ENCODE measurements at regions not wholly inside any gene's neighbourhood (a gene's known extent, or its start where the extent isn't known, plus 50 kb on each side); places are given as distances from the start of the nearest gene placed in this dataset.

DNA sequence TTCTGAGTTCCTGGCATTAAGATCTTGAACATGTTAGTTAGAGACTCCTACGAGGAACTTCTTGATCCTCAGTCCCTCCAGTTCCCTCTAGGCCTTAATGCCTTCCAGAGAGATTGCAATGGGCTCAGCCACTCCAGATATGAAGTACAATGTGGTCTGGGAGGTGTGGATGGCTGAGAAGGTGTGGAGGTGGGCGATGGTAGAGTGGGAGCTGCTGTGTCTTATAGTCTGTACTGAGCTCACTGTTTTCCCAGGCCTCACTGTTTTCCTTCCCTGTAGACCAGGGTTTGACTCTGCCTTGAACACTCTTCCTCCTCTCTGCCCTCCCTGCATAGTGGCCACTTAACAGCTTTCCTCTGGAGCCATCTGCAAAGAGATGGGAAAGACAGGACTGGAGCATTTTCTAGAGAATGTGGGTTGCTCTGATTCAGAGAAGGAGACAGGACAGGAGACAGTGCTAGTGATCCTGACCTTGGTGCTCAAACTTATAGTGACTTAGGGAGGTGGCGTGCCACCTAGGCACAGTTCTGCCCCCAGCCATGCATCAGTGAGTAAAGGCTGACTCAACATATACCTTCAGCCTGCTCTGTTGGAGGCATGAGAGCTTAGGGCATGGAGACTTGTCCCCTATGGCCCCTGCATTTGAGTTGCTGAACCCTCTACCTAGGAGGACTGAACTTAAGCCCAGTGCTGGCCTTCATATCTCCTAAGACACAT, 129.7 kb downstream of the TDRD15 start:
- ATAC-seq (no peak), DNase-seq (no peak)

DNA sequence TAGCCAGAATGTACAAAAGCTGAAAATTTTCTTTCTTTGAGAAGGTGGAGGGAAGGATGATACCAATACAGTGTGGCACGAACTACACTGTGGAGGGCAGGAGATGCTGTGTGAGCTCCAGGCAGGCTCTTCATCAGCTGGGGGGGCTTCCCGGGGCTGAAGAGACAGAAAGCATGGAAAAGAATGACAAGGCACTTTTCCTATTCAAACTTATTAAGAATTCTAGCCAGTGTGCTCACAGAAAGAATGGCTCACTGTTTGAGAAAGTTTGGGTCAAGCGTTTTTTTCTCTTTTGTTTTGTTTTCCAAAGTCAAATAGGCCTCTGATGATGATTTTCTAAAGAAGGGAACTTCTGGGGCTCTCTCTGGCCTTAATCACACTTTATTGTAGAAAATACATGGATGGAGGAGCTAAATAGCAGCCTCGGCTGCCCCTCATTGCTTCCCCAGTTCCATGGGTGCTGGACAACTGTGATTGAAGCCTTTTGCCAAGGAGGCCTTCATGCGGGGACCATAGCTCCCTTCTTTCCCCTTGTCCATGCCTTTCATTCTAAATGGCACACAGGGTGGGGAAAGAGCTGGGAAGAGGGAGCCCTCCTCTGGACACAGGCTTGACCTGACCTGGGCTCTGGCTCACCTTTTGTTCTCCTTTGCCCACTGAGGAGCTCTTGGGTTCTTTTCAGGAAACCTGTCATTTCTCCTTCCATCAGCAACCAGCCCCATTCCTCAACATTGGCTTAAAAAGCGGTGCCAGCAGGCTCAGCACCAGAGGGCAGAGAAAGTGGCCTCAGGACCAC, 130.6 kb downstream of the TDRD15 start:
- no peaks in the 10 kb centered on the region for H3K27me3 ChIP-seq
- TF ChIP-seq, protein P1, sequence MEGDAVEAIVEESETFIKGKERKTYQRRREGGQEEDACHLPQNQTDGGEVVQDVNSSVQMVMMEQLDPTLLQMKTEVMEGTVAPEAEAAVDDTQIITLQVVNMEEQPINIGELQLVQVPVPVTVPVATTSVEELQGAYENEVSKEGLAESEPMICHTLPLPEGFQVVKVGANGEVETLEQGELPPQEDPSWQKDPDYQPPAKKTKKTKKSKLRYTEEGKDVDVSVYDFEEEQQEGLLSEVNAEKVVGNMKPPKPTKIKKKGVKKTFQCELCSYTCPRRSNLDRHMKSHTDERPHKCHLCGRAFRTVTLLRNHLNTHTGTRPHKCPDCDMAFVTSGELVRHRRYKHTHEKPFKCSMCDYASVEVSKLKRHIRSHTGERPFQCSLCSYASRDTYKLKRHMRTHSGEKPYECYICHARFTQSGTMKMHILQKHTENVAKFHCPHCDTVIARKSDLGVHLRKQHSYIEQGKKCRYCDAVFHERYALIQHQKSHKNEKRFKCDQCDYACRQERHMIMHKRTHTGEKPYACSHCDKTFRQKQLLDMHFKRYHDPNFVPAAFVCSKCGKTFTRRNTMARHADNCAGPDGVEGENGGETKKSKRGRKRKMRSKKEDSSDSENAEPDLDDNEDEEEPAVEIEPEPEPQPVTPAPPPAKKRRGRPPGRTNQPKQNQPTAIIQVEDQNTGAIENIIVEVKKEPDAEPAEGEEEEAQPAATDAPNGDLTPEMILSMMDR (IDR thresholded peaks at IDR 0.05) = no peak
- no peaks in the 10 kb centered on the region for H3K9me3 ChIP-seq
- H3K36me3 ChIP-seq = no peaks in the 10 kb centered on the region
- ATAC-seq = no peak
- intact Hi-C loops (cut with DNase I) = no loop called here
- DNase-seq = no peak
- no peak overlapping the region for H3K27ac ChIP-seq
- H3K4me3 ChIP-seq = no peak overlapping the region
- no peaks in the 10 kb centered on the region for H3K4me1 ChIP-seq

More for the DNA sequence above, 129.7 kb downstream of the TDRD15 start:
- Histone ChIP-seq H3K4me3 (no peak overlapping the region), H3K27ac (no peak overlapping the region), H3K9me3 (no peaks in the 10 kb centered on the region), H3K36me3 (no peaks in the 10 kb centered on the region), H3K27me3 (no peaks in the 10 kb centered on the region), H3K4me1 (no peaks in the 10 kb centered on the region)
- intact Hi-C loops (cut with DNase I) = no loop called here
- TF ChIP-seq, protein P1 (IDR thresholded peaks at IDR 0.05) = no peak

DNA sequence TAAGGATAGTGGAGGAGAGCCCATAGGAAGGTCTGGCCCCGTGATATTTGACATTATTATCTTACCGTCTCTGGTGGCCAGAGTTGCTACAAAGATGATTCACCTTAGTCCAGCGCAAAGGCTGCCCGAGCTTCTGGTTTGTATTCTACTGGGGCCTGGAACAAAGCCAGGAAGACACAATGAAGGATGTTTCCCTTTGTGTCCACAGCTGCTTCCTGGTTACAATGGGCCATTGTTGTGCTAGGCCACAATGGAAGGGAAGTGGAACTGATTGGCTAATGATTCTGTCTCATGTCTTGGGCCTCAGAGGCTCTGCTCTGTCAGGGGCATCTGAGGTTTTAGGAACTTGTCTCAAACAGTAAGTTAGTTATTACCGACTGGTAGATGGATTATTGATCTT, 132.2 kb downstream of the TDRD15 start:
- no peak overlapping the region for H3K4me3 ChIP-seq
- peak in 1 of 4 donors; percentile 22 for DNase-seq
- peak; percentile 74 for ATAC-seq
- intact Hi-C loops (cut with DNase I) = no loop called here
- TF ChIP-seq, protein P1 (IDR thresholded peaks at IDR 0.05) = no peak
- H3K9me3 ChIP-seq = no peaks in the 10 kb centered on the region
- no peaks in the 10 kb centered on the region for H3K36me3 ChIP-seq
- no peak overlapping the region for H3K27ac ChIP-seq
- H3K27me3 ChIP-seq = no peaks in the 10 kb centered on the region
- H3K4me1 ChIP-seq = no peaks in the 10 kb centered on the region

DNA sequence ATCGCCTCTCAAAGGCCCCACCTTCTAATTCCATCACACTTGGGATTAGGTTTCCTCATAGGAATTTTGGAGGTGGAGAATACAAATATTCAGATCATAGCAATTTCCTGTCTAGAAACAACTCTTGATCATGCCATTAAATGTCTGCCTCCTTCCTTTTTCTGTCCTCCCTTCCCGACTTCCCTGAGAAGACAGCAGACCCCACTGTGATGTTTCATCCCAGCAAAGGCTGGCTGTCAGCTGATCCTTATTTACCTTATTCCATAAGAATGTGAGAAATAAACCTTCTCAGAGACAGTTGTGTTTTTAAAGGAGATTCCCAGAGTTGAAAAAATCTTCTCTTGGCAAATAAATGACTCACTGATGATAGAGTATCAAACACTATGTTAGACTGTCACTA, 133.9 kb downstream of the TDRD15 start:
- no peak for DNase-seq
- TF ChIP-seq, protein P1 (IDR thresholded peaks at IDR 0.05) = no peak
- Histone ChIP-seq H3K27ac (no peak overlapping the region), H3K27me3 (no peaks in the 10 kb centered on the region), H3K36me3 (no peaks in the 10 kb centered on the region), H3K9me3 (no peaks in the 10 kb centered on the region), H3K4me1 (no peaks in the 10 kb centered on the region), H3K4me3 (no peak overlapping the region)
- intact Hi-C loops (cut with DNase I) = no loop called here
- ATAC-seq = no peak

DNA sequence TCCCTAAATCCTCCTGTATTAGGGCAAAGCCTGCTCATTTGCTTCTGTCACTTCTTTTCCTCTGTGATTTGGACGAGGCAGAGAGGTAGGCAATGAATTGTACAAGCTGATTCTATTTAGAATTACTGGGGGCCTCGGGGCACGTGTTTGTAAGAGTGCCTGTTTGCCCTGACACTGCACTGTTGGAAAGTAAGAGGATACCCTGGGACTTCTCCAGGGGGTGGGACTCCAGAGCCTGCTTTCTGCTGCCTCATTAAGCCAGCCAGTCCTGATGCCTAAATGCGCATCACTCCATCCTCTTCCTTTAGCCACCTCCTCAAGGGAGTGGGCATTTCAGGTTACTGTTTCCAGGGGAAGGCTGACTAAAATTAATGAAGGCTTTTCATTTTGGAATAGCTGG, 134.3 kb downstream of the TDRD15 start:
- ATAC-seq (no peak), DNase-seq (no peak)
- H3K9me3 ChIP-seq = no peaks in the 10 kb centered on the region
- intact Hi-C loops (cut with DNase I) = no loop called here
- H3K27ac ChIP-seq = no peak overlapping the region
- H3K36me3 ChIP-seq = no peaks in the 10 kb centered on the region
- TF ChIP-seq, protein P1 (IDR thresholded peaks at IDR 0.05) = no peak
- H3K4me3 ChIP-seq = no peak overlapping the region
- H3K4me1 ChIP-seq = no peaks in the 10 kb centered on the region
- H3K27me3 ChIP-seq = no peaks in the 10 kb centered on the region
